Activated naive CD4-positive, alpha-beta T cell treated with anti-CD3 and anti-CD28 coated beads, Interleukin-2, amount 10 ng/mL, durations not matched to agents 7 days and 5 days (primary cell): ENCODE measurements at regions not wholly inside any gene's neighbourhood (a gene's known extent, or its start where the extent isn't known, plus 50 kb on each side); places are given as distances from the start of the nearest gene placed in this dataset.

Experiments used
- CTCF ChIA-PET: fragments of 350-600 bp; sonication (Branson Sonifier 250); formaldehyde crosslinking; loops from one replicate; lab custom pipeline; 2021; ENCODE audit warnings: antibody characterized with exemption; lab: Charles Lee
- DNase-seq: peaks from one replicate; pipeline ENCODE4 v3.0.0-alpha.2; 2020
- H3K27ac Mint-ChIP-seq: one replicate; pipeline ENCODE4 v1.8.0; 2021; ENCODE audit warnings: mild to moderate bottlenecking, moderate library complexity, mixed read lengths
- H3K27me3 Mint-ChIP-seq: one replicate; pipeline ENCODE4 v1.8.0; 2021; ENCODE audit warnings: mild to moderate bottlenecking, mixed read lengths
- H3K36me3 Mint-ChIP-seq: one replicate; pipeline ENCODE4 v1.8.0; 2021; ENCODE audit warnings: mixed read lengths
- H3K4me1 Mint-ChIP-seq: one replicate; pipeline ENCODE4 v1.8.0; 2021; ENCODE audit warnings: mixed read lengths
- H3K4me3 Mint-ChIP-seq: one replicate; pipeline ENCODE4 v1.8.0; 2021; ENCODE audit warnings: mild to moderate bottlenecking, moderate library complexity, mixed read lengths
- H3K9me3 Mint-ChIP-seq: one replicate; pipeline ENCODE4 v1.8.0; 2021; ENCODE audit warnings: mixed read lengths

- no peaks in the 10 kb centered on the region for H3K4me1 Mint-ChIP-seq
- CTCF ChIA-PET = no interaction called here
- H3K9me3 Mint-ChIP-seq = no peaks in the 10 kb centered on the region
- no peak for DNase-seq
- H3K36me3 Mint-ChIP-seq = no peaks in the 10 kb centered on the region
- peaks cover 32% of the 10 kb centered on the region for H3K27me3 Mint-ChIP-seq
- no peak overlapping the region for H3K4me3 Mint-ChIP-seq
- H3K27ac Mint-ChIP-seq = no peak overlapping the region
These were observed 204.8 kb upstream of the TOPAZ1 start for GRCh38 chr3:44036850-44037249.

DNA sequence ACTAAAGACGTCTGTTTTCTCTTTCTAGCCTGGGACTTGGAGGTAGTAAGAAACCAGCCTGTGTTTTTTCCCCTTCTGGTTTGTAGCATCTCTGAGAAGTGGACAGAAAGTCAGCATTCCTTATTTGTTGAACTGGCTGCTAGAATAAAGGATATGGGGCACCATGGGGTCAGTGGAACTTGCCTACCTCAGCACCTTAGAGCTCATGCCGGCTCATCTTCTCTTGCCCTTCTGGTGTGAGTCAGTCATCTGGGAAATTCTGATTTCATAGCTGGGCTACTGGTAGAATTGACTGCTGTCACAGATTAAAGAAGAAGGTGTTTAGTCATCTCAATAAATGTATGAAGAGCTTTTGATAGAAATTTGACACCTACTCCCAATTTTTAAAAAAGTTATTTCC is 202.7 kb upstream of the TOPAZ1 start:
- H3K4me1 Mint-ChIP-seq = no peaks in the 10 kb centered on the region
- peaks cover 31% of the 10 kb centered on the region for H3K27me3 Mint-ChIP-seq
- no peak overlapping the region for H3K27ac Mint-ChIP-seq
- no peaks in the 10 kb centered on the region for H3K9me3 Mint-ChIP-seq
- H3K36me3 Mint-ChIP-seq = no peaks in the 10 kb centered on the region
- CTCF ChIA-PET = no interaction called here
- no peak overlapping the region for H3K4me3 Mint-ChIP-seq
- no peak for DNase-seq

GRCh38 chr3:44041726-44042125 is 200.0 kb upstream of the TOPAZ1 start:
- Mint-ChIP-seq H3K4me1 (no peaks in the 10 kb centered on the region), H3K36me3 (no peaks in the 10 kb centered on the region), H3K9me3 (no peaks in the 10 kb centered on the region), H3K27ac (no peak overlapping the region), H3K4me3 (no peak overlapping the region), H3K27me3 (peaks cover 36% of the 10 kb centered on the region)
- no peak for DNase-seq
- CTCF ChIA-PET = no interaction called here

GRCh38 chr3:44042772-44043171 is 198.9 kb upstream of the TOPAZ1 start:
- DNase-seq = no peak
- Mint-ChIP-seq H3K36me3 (no peaks in the 10 kb centered on the region), H3K27ac (no peak overlapping the region), H3K4me3 (no peak overlapping the region), H3K27me3 (peaks cover 40% of the 10 kb centered on the region), H3K9me3 (no peaks in the 10 kb centered on the region), H3K4me1 (no peaks in the 10 kb centered on the region)
- CTCF ChIA-PET = no interaction called here

GRCh38 chr3:44045476-44046275 is 196.0 kb upstream of the TOPAZ1 start:
- H3K4me3 Mint-ChIP-seq = no peak overlapping the region
- no peak for DNase-seq
- peaks cover 36% of the 10 kb centered on the region for H3K27me3 Mint-ChIP-seq
- no peaks in the 10 kb centered on the region for H3K9me3 Mint-ChIP-seq
- no peak overlapping the region for H3K27ac Mint-ChIP-seq
- no peaks in the 10 kb centered on the region for H3K4me1 Mint-ChIP-seq
- H3K36me3 Mint-ChIP-seq = no peaks in the 10 kb centered on the region
- CTCF ChIA-PET = no interaction called here

- Mint-ChIP-seq H3K4me1 (no peaks in the 10 kb centered on the region), H3K9me3 (no peaks in the 10 kb centered on the region), H3K36me3 (no peaks in the 10 kb centered on the region), H3K27me3 (peaks cover 39% of the 10 kb centered on the region), H3K4me3 (no peak overlapping the region), H3K27ac (no peak overlapping the region)
- CTCF ChIA-PET = no interaction called here
- no peak for DNase-seq
These were observed 193.9 kb upstream of the TOPAZ1 start for GRCh38 chr3:44047796-44048195.

DNA sequence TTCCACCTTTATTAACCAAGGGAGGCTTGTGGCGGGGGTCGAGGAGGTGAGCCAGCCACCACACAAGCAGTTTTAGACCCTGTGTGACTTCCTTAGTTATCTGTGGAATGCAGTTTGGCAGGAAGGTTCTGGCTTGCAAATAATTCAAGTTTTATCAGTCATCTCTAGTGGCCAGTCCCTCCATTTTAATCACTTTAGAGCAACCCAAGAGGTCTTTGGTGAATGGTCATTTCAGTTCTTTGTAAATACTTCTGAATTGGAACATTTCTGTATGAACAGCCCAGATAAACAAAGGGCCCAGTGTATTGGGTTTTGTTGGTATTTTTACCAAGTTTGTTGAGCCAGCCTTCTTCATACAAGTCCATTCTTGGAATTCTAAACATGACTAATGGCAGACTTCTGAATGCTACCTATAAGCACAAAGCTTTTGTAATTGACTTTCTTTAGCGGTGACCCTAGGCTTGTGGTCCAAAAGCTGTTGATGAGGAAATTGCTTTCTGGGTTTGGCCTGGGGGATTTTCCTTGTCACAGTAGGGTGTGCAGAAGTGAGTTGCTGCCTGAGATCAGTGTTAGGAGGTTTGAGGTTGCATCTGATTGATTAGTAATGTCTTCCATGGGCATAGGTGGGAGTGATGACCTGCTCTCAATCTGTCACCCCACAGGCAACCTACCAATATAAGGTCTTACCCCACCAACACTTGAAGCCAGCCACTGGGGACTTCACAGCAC is 193.3 kb upstream of the TOPAZ1 start:
- DNase-seq = no peak
- H3K4me3 Mint-ChIP-seq = no peak overlapping the region
- H3K27me3 Mint-ChIP-seq = peaks cover 38% of the 10 kb centered on the region
- no peaks in the 10 kb centered on the region for H3K36me3 Mint-ChIP-seq
- no peaks in the 10 kb centered on the region for H3K9me3 Mint-ChIP-seq
- CTCF ChIA-PET = no interaction called here
- H3K27ac Mint-ChIP-seq = no peak overlapping the region
- no peaks in the 10 kb centered on the region for H3K4me1 Mint-ChIP-seq

- no peak for DNase-seq
- no peaks in the 10 kb centered on the region for H3K4me1 Mint-ChIP-seq
- CTCF ChIA-PET = no interaction called here
- no peak overlapping the region for H3K4me3 Mint-ChIP-seq
- peaks cover 38% of the 10 kb centered on the region for H3K27me3 Mint-ChIP-seq
- no peaks in the 10 kb centered on the region for H3K9me3 Mint-ChIP-seq
- no peaks in the 10 kb centered on the region for H3K36me3 Mint-ChIP-seq
- H3K27ac Mint-ChIP-seq = no peak overlapping the region
These were observed 192.7 kb upstream of the TOPAZ1 start for GRCh38 chr3:44048949-44049348.

DNA sequence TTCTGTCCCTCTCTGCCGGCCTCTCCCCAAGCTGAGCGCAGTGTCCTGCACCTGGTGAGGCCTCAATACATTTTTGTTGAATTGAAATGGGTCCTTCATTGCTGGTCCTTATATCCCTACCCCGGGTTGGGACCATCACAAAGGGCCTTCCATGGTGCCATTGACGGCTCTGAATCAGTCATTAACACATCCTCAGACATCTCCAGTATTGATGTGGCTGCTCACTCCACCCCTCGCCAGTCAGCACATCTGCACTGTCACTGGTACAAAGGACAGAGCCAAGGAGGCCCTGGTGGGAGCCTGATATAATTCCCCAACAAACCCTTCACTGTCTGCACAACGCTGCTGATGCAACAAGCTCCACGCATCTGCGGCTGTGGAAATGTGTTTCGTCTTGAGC is 191.6 kb upstream of the TOPAZ1 start:
- Mint-ChIP-seq H3K27me3 (peaks cover 38% of the 10 kb centered on the region), H3K36me3 (no peaks in the 10 kb centered on the region), H3K27ac (no peak overlapping the region), H3K4me3 (no peak overlapping the region), H3K9me3 (no peaks in the 10 kb centered on the region), H3K4me1 (no peaks in the 10 kb centered on the region)
- CTCF ChIA-PET = no interaction called here
- DNase-seq = no peak

DNA sequence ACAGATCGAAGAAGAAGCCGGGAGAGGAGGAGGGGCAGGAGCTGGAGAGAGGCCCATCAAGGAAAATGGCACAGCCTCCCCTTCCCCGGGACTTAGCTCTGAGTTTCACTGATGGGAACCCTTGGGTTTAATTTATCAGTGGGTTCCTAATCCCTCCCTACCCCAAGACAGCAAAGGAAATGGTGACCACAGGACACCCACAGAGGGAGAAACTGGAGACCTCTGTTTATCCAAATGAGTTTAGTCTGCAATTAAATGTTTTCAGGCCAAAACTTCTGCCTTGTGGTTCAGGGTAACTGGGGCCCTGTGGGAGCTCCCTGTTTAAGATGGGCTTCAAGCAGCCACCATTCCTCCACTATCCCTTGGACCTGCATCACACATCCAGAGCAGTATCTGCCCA is 190.8 kb upstream of the TOPAZ1 start:
- CTCF ChIA-PET = no interaction called here
- Mint-ChIP-seq H3K27me3 (peaks cover 36% of the 10 kb centered on the region), H3K27ac (no peak overlapping the region)

GRCh38 chr3:44055951-44056350 is 185.7 kb upstream of the TOPAZ1 start:
- no peak overlapping the region for H3K27ac Mint-ChIP-seq
- CTCF ChIA-PET = no interaction called here
- H3K36me3 Mint-ChIP-seq = no peaks in the 10 kb centered on the region
- H3K4me3 Mint-ChIP-seq = no peak overlapping the region
- peaks cover 40% of the 10 kb centered on the region for H3K27me3 Mint-ChIP-seq
- H3K4me1 Mint-ChIP-seq = peaks cover 24% of the 10 kb centered on the region
- H3K9me3 Mint-ChIP-seq = no peaks in the 10 kb centered on the region
- no peak for DNase-seq

More for the DNA sequence above, 190.8 kb upstream of the TOPAZ1 start:
- no peak for DNase-seq
- H3K4me1 Mint-ChIP-seq = no peaks in the 10 kb centered on the region
- no peaks in the 10 kb centered on the region for H3K9me3 Mint-ChIP-seq
- no peaks in the 10 kb centered on the region for H3K36me3 Mint-ChIP-seq
- no peak overlapping the region for H3K4me3 Mint-ChIP-seq

- H3K4me1 Mint-ChIP-seq = peaks cover 24% of the 10 kb centered on the region
- H3K36me3 Mint-ChIP-seq = no peaks in the 10 kb centered on the region
- no peak overlapping the region for H3K4me3 Mint-ChIP-seq
- no peak for DNase-seq
- no peak overlapping the region for H3K27ac Mint-ChIP-seq
- CTCF ChIA-PET = no interaction called here
- peaks cover 33% of the 10 kb centered on the region for H3K27me3 Mint-ChIP-seq
- H3K9me3 Mint-ChIP-seq = no peaks in the 10 kb centered on the region
These were observed 185.0 kb upstream of the TOPAZ1 start for GRCh38 chr3:44056446-44057240.

DNA sequence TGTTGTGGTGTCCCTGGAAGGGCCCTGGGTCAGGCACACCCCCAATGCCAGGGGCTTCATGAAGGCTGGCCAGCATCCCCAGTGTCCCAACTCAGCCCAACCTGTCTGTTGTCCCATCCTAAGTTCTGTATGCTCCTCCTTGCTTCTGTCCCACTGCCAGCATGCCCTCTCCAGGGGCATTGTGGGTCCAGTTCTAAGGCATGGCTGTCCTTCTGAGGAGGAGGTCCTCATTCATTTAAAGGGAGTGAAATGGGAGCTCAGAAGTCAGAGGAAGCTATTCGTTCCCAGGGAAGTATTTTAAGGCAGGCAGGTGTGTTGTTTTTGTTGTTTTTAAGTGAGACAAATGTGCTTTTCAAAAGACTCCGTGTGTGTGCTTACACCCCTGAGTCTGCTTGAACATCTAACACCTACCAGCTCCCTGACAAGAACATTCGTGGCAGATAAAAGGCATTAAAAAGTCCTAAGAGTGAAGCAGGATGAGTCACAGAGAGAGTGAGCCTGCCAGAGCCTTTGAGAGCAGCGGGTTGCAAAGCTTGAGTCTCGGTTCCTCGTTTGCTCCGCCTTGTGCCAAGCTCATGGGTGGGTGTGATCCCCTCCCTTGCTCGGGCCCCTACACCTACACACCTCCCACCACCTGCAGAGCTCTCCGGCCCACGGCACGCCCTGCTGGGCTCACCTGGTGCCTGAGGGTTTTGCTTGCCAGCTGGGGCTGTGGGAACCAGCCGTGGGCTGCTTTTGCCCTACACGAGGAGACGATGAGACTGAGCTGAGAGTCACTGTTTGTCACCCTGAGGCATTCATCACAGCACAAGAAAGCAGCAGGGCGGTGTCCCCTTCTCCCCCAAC is 183.4 kb upstream of the TOPAZ1 start:
- no peaks in the 10 kb centered on the region for H3K9me3 Mint-ChIP-seq
- no peak overlapping the region for H3K27ac Mint-ChIP-seq
- no peaks in the 10 kb centered on the region for H3K36me3 Mint-ChIP-seq
- CTCF ChIA-PET = no interaction called here
- peak; percentile 33 for DNase-seq
- peaks cover 45% of the 10 kb centered on the region for H3K27me3 Mint-ChIP-seq
- peaks cover 24% of the 10 kb centered on the region for H3K4me1 Mint-ChIP-seq
- H3K4me3 Mint-ChIP-seq = no peak overlapping the region

DNA sequence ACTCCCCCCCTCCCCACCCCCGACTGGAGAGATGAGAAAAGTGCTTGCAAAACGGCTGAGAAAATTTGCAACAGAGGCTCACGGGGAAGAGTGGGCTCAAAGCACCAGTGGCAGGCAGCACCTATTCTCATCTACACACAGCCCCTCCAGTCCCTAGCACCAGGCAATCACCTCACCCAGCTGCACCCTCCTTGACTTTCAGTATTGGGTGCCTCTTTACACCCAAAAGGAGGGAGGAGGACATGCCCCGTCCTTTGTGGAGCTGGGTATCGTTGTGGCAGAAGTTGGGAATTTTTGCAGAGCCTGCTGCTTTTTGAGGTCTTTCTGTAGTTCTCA is 182.8 kb upstream of the TOPAZ1 start:
- no peaks in the 10 kb centered on the region for H3K9me3 Mint-ChIP-seq
- no peak overlapping the region for H3K4me3 Mint-ChIP-seq
- no peaks in the 10 kb centered on the region for H3K36me3 Mint-ChIP-seq
- CTCF ChIA-PET = no interaction called here
- H3K27ac Mint-ChIP-seq = no peak overlapping the region
- DNase-seq = no peak
- H3K27me3 Mint-ChIP-seq = peaks cover 45% of the 10 kb centered on the region
- H3K4me1 Mint-ChIP-seq = peaks cover 24% of the 10 kb centered on the region
